ENCODE measurements at regions not wholly inside any gene's neighbourhood (a gene's known extent, or its start where the extent isn't known, plus 50 kb on each side); places are given as distances from the start of the nearest gene placed in this dataset.

DNA sequence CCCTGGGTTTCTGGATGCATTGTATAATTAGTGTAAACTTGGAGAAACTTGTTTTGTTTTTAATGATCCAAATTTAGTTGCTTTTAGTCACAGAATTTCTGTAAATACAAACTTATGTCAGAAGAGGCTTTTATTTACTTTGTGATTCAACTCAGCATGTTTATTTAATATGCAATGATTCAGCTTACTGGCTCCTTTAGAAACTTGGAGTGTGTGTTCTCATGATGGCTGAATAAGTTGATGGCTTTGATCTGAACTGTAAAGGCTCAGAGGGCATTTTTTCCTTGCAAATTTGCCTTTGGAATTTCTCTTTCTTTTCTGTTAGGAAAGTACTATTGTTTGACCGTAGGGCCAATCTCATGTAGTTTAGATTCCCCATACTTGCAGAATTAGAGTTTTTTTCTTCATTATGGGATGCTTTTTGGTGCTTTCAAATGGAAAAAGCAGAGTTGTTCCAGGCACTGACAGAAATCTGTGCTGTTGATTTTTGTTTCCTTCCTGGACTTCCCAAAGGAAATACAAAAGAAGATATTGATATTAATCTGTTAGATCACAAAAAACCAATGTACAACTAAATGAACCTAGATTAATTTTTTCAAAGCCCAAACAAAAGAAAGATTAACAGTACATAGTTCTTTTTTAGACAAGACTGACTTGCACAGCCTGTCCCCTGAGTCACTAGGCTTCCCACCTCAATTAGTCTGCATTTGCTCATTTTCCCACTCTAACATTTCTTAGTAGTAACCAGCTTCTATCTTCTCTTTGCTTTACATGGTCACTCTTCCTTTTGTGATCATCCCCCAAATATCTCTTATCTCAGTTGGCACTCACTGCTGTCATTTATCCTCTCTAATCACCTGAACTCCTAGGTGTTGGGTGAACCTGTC, 96.8 kb upstream of the AGR3 start:
- DNase-seq = no peak

DNA sequence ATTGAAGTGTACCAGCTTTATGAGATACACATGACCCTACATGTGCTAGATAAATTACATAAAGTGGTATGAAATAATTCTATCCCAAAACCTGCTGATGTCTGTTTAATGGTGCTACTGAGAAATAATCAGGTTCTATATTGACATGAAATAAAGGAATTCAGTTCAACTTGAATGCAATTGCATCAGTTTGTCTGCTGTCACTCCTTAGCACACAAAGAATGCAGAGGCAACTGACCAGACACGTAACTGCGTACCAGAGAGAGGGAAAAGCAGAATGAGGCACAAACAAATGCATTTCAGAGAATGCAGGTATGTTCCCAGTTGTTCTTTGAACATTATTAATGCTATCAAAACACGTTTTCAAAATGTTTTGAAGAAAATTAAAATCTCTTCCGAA, 98.8 kb upstream of the AGR3 start:
- no peak for DNase-seq

DNA sequence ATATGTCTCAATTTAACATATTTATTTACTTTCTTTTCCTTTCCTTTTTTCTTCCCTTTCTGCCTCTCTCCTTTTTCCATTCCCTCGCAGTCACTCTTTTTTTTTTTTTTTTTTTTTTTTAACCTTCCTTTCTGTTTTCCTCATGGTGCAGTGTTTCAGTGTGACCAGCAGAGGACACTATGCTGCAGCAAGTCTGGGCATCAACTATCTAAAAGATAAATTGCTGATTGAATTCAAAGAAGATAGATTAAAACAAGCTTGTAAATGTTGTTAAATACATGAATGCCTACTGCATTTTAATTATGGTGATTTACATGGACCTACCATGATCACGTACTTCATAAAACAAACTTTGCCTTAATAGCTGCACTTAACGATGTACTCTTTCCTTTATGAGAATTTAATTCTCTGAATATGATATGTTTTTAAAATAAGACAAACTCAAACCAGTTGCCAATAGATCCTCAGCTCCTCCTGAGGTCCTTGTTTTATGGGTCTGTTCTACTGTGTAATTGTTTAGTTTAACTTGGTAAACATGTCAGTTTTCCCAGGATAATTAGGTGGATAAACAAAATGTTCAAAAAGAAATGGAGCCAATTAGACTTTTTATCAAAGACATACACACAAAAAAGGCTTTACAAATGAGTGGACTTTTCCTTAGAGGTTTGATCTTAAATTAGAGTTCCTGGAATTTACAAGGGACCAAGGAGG, 101.0 kb upstream of the AGR3 start:
- DNase-seq = peak; percentile 50 to 73 (median 65)

DNA sequence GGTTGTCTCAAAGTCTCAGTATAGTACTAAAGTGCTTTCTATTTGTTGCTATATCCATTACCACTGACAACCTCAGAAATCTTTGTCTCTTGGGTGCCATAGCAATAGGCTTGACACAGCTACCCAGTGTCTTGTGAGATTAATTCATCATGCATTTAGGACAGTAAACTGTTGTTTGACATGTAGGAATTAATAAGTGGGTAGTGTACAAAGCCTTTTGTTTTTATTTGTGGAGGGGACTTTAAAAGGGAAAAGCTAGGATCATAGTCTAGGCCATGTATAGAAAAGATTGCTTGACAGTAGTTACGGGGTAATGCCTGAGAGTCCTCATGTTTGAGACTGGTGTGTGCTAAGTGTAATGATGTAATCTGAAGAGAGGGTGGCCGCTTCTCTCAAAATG, 102.6 kb upstream of the AGR3 start:
- DNase-seq = no peak

DNA sequence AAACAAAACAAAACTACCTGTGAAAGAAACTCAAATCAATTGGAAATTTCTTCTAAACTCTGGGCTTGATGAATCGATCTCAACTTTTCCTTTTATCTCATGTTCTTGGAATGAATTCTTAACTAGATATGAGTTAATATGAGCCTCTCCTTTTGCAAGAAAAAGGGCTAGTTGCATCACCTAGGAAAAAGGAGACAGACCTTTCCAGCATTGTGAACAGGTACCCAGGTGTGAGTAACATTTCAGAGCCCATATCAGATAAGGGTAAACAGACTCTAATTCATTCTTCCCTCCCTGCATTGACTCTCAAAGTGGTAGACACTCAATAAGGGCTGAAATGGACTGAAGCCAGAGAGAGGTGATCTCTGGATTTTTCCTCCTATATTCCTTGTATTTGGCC, 103.8 kb upstream of the AGR3 start:
- DNase-seq = no peak

- peak in 1 of 3 donors; percentile 28 for DNase-seq
Measured at GRCh38 chr7:16986755-16987154, 105.0 kb upstream of the AGR3 start.

DNA sequence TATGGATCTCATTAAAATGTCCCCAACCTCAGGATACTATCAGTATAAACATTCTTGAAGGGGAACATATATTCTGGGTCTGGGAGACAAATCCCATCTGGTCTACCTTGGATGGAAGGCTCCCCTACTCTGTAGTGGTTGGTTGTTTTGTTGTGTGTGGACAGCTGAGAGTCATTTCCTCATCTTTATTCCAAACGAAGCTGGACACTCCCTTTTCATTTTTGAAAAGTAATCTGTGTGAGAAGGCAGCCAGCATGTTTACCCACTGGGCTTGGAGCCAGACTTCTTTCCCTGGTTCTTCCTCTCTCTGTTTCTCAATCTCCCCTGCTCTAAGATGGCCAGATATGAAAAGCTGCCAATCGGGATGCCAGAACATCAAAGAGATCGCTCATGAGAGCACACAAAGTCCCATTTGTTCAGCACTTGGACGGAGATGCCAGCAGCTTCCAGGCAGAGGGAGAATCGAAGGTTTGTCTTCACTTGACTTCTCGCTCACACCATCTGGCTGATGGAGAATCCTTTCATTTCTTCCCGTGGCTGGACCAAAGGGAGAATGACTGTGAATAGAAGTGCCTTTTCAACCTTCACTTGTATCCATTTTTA, 108.1 kb upstream of the AGR3 start:
- DNase-seq = peak; percentile 27 to 33 (median 29)

DNA sequence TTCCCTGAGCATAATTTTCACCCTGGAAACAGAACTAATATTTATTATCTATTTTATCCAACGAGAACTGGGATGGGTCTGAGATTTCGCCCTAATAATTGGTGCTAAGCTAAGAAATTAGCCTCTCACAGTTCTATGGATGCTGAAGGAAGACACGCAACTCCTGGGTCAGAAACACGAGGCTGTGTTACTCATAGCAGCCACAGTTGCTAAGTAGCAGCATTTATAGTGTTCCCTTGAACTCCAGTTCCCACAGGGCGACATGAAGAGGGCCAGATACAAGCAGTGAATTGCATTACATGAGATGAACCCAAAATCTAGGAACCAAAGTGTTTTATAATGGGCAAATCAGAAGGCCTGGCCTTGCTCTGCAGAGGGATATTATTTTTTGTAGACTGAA, 109.8 kb upstream of the AGR3 start:
- DNase-seq = no peak

DNA sequence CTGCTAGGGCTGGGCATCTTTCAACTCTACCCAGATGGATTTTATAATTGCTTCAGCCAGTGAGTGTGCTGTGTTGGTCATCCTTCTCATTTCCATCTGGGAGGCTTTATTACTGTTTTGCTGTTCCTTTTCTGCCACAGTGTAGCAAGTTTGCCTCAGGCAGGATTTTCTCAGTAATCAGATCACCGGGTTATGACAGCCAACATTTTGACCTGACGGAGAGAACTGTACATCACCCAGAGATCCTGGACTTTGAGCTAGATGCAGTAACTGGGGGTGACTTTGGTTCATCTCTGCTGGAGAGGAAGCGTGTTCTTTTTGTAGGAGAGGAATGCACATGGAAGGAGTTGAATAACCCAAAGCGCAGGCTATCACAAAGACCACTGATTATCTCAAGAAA, 111.8 kb upstream of the AGR3 start:
- DNase-seq = no peak

DNA sequence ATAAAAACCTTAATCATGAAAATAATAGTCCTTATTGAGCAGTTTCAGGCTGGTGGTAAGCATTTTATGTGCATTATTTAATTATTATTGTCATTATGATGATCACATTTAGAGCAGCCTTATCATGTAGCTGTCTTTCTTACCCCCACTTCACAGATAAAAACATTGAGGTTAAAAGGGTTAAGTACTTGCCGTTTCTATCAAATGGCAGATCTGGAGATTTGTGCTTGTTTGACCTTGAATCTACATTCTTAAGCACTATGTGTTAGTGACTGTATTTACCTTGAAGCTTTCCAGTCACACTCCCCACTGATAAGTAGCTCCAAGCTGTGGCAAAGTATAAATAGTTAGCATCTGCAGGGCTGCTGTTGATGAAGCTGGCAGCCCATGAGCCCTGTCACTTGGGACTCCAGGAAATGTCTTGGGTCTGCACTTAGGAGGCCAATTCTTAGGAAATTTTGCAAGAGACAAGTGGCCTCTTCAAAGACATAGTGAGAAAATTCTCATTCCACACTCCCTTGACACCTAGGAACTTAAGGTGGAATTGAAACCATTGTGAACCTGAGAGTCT, 116.8 kb upstream of the AGR3 start:
- DNase-seq = no peak

DNA sequence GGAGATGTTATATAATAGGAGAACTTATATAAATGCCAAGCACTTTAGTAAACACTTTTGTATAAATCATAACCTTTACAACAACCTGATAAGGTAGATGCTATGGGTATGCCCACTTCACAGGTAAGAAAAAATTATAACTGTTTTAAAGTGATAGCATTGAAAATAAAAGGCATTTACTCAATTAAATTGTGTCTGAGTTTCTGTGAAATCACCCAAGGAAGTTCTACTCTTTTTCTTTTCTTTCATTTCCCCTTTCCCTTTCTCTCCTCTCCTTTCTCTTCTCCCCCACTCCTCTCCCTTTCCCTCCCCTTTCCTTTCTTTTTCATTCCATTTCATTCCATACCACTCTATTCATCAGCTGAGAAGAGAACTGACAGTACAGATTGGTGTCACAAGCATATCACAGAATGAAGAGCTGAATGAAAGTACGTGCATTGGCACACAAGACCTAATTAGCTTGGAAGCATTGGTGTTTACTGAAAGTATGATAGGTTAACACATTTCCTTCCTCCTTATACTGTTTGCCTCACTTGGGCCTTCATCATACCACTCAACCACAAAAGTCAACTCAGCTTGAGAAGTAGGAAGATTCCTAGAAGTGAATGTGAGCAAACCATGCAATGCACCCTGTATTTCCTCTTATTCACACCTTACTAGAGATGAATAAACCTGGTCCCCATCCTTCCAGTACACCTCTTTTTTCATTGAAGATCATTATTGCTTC, 117.9 kb upstream of the AGR3 start:
- DNase-seq = peak in 2 of 3 donors; percentile 20 to 26

- peak; percentile 28 to 59 (median 58) for DNase-seq
Measured at GRCh38 chr7:17005271-17005670, 123.5 kb upstream of the AGR3 start.

GRCh38 chr7:17007841-17008240, 126.1 kb upstream of the AGR3 start:
- no peak for DNase-seq

DNA sequence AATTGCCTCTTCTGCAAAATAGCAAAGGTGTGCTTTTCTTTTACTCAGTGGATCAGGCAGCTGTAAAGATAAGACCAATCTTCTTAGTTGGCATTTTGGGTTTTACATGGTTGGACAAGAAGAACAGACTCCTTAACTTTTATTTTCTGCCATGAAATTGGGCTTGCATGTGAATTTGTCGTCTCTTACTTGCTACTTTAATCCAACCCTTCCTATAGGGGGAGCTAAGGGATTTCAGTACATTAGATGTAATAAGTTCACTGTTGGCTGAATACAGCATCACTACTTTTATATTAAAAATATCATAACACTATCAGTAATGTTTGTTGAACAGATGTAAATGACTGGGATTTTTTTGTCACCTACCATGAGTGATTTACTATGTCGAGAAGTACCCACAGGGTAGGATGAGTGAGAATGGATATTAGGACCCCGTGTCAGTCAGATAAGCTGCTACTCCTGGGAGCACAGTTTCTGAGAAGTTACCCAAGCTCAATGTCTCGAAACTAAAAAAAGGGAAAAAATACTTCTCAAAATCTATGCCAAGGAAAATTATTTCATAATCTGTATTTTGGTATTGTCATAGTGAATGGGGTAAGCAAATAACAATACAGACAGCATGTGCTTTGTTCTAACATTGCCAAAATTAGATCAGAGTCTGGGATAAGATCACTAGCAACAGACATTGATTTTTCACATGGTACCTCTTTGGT, 127.4 kb upstream of the AGR3 start:
- DNase-seq = peak; percentile 64 to 81 (median 80)

- no peak for DNase-seq
Measured at GRCh38 chr7:17009933-17010332, 128.2 kb upstream of the AGR3 start.

GRCh38 chr7:17010637-17011300, 129.0 kb upstream of the AGR3 start:
- DNase-seq = no peak

GRCh38 chr7:17013204-17013603, 131.4 kb upstream of the AGR3 start:
- DNase-seq = peak; percentile 17 to 41 (median 41)

DNA sequence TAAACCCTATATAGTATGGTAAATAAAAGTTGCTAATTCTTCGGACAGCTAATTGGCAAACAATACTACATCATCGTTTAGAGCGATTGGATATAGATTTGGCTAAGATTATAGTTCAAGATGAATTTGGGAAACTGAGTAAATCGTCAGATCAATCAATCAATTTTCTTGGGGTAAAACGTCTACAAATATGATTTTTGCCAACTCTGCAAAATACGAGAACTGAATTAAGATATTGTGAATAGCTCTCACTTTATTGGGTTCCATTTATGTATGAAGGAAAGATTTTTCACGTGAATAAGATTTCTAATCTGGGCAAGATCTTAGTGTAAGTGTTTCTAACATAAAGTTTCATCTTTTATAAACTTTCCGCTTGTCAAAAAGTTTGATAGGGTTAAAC, 132.9 kb upstream of the AGR3 start:
- no peak for DNase-seq

DNA sequence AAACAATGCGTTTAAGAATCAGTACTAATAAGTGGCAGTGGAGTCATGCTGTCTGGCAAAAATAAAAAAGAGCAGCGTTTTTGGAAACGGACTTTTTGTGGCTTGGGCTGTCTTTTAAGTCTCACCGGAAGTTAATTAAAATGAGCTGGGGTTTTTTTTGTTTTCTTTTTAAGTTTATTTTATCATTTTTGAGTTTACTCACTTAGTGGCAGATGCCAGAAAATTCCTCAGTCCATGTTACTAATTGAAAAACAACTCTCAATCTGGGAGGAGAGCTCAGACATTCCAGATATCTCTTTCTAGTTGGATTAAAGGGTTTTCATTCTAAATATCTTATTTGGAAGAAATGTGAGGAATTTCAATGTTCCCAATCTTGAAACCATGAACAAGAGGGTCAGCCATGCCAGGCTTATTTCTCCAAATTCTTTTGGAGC, 133.8 kb upstream of the AGR3 start:
- no peak for DNase-seq

- DNase-seq = no peak
Measured at GRCh38 chr7:17016402-17017010, 134.7 kb upstream of the AGR3 start.

DNA sequence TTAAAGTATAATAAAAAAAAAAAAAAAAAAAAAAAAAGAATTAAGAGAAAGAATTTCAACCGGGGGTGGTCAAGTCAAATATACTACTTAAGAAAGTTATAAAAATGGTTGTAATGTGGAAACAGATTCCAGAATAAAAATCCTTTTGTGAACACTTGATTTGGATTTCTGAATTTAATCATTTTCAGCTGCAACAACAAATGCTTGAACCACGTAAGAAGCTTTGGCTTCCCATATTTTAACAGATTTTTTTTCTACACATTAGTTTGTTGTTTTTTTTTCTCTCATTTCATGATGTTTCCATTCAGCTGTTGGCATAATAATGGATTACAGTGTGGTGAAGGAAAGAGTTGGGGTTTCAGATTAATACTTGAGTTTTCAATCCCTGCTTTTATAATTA, 137.3 kb upstream of the AGR3 start:
- no peak for DNase-seq
